ENCODE measurements at regions not wholly inside any gene's neighbourhood (a gene's known extent, or its start where the extent isn't known, plus 50 kb on each side); places are given as distances from the start of the nearest gene placed in this dataset.
"Not testable (repeated sequence)": the region's sequence is repeated elsewhere in the genome, so short reads cannot be mapped to it uniquely, and the experiment has no call there.

DNA sequence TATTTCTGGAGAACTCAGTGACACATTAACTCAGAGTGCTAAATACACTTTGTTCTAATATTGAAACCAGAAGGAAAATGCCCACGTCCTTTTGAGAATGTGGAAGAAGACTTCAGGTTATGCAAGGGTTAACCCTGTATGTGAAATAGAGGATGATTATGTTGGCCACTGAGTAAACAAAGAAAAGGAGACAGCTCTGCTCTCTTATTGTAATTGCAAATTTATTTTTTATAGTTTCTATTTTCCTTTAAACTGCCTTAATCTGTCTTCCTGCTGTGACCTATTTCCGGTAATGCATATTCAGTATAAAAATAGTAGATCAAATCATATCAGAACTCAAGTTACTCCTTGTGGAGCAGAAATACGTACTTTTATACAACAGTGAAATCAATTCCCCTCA lies 1239.2 kb downstream of the ROBO2 start:
- peaks cover 14 to 18% of the 10 kb centered on the region in 2 donors for H3K9me3 Mint-ChIP-seq
- ATAC-seq, result no peak
- no peaks in the 10 kb centered on the region for H3K27me3 Mint-ChIP-seq
- DNase-seq, result no peak
- no peak overlapping the region for H3K27ac Mint-ChIP-seq
- no peaks in the 10 kb centered on the region for H3K4me1 Mint-ChIP-seq
- no peak overlapping the region for H3K4me3 Mint-ChIP-seq

DNA sequence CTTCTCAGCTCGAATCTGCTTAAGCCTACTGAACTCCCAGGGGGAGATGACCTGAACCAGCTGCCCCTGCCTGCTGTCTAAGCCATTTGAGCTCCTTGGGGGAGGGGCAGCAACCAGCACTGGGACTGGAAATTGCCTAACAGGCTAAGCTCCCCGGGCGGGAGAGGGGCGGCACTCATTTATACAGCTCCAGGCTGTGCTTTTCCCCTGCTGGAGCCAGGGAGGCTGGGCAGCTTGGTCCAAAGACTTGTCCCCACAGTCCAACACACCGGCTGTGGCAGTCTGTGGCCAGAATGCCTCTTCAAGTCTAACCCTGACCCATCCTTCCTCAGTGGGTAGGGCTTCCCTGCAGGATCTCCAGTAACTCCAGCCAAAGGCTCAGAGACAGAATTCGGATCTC lies 1241.5 kb downstream of the ROBO2 start:
- H3K27me3 Mint-ChIP-seq, result no peaks in the 10 kb centered on the region
- H3K4me3 Mint-ChIP-seq, result no peak overlapping the region
- H3K9me3 Mint-ChIP-seq, result peaks cover 18 to 19% of the 10 kb centered on the region in 2 donors
- no peak for ATAC-seq
- DNase-seq, result no peak
- no peaks in the 10 kb centered on the region for H3K4me1 Mint-ChIP-seq
- no peak overlapping the region for H3K27ac Mint-ChIP-seq

DNA sequence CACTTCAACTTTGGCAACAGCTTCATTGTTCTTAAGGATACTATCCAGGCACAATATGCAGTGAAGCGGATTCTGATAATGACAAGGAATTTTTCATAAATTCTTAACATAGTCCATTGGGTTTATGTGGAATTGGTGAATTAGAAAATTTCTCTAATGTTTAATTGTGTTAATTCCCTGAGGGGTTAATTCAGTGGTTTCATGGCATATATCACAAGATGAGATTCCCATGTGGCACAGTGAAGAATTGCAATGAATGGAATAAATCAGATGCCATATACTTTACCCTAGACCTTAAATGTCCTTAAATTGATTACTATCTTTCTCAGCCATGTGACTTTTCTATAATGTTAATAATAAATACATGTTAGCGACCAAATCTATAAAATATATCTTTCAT lies 1244.1 kb downstream of the ROBO2 start:
- H3K4me3 Mint-ChIP-seq, result no peak overlapping the region
- no peak overlapping the region for H3K27ac Mint-ChIP-seq
- DNase-seq (no peak), ATAC-seq (no peak)
- peaks cover 9 to 19% of the 10 kb centered on the region in 2 donors for H3K9me3 Mint-ChIP-seq
- no peaks in the 10 kb centered on the region for H3K4me1 Mint-ChIP-seq
- H3K27me3 Mint-ChIP-seq, result no peaks in the 10 kb centered on the region

DNA sequence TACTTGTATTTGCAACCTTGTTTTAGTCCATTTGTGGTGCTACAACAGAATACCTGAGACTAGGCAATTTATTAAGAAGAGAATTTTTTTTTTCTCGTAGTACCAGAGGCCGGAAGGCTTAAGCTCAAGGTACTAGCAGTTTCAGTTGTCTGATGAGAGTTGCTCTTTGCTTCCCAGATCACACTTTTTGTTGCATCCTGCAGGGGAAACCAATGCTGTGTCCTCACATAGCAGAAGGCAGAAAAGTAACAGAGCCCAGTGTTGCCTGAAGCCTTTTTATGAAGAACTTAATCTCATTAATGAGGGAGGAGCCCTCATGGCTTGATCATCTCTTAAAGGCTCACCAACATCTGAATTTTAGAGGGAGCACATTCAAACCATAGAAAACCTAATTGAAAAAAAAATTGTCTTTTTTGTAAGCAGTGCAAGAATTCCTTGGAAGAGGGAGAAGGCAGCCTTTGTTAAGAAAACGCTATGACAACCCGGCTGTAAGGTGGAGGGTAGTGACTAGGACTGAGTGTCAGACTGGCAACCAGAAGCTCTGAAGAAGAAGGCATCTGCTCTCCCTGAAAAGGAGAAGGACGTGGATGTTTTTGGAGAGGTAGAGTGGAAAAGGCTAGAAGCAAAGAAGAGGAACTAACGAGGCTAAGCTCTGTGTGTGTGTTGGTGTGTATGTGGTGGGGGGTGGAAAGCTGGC lies 1245.3 kb downstream of the ROBO2 start:
- DNase-seq (no peak), ATAC-seq (no peak)
- H3K27me3 Mint-ChIP-seq, result no peaks in the 10 kb centered on the region
- peaks cover 8 to 19% of the 10 kb centered on the region in 2 donors for H3K9me3 Mint-ChIP-seq
- H3K4me3 Mint-ChIP-seq, result no peak overlapping the region
- no peaks in the 10 kb centered on the region for H3K4me1 Mint-ChIP-seq
- H3K27ac Mint-ChIP-seq, result no peak overlapping the region

DNA sequence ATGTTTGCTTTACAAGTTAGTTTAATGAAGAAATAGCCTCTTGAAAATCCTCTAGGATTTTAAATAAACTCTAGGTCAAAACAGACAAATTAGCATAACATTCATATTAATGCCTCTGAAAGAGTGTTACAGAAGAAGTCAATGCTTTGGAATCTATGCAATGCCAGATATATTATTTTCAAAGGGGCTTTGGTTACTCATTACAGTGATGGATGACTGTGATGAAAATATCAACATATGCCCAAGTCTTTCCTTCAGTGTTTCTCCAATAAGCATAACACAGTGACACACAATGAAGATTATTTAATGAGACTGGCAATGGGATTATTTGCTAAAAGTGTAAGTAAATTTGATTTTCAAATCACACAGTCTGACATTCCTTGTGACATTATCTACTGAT lies 1247.2 kb downstream of the ROBO2 start:
- no peak overlapping the region for H3K27ac Mint-ChIP-seq

DNA sequence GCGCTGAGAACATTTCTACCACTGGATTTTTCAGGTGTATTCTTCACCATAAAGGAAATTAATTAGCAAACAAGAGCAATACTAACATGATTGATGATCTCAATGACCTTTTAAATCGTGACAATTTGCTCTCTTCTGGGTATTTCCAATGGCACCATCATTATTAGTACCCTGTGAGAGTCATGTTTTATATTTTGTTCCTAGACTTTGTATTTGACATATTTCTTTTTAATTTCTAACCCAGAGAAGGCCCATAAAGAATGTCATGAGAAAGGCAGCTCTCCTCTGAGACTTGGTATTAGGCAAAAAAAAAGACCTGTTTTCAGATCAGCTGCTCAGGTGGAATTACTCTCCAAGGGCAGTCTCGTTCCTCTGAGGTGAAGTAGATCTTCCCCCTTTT lies 1253.4 kb downstream of the ROBO2 start:
- Mint-ChIP-seq H3K4me3 (no peak overlapping the region), H3K9me3 (peaks cover 10 to 12% of the 10 kb centered on the region in 2 donors), H3K4me1 (no peaks in the 10 kb centered on the region), H3K27me3 (no peaks in the 10 kb centered on the region), H3K27ac (no peak overlapping the region)
- no peak for DNase-seq
- no peak for ATAC-seq

More for the DNA sequence above, 1247.2 kb downstream of the ROBO2 start:
- H3K4me1 Mint-ChIP-seq, result no peaks in the 10 kb centered on the region
- DNase-seq (no peak), ATAC-seq (no peak)
- H3K4me3 Mint-ChIP-seq, result no peak overlapping the region
- H3K27me3 Mint-ChIP-seq, result no peaks in the 10 kb centered on the region
- peaks cover 8 to 17% of the 10 kb centered on the region in 2 donors for H3K9me3 Mint-ChIP-seq

DNA sequence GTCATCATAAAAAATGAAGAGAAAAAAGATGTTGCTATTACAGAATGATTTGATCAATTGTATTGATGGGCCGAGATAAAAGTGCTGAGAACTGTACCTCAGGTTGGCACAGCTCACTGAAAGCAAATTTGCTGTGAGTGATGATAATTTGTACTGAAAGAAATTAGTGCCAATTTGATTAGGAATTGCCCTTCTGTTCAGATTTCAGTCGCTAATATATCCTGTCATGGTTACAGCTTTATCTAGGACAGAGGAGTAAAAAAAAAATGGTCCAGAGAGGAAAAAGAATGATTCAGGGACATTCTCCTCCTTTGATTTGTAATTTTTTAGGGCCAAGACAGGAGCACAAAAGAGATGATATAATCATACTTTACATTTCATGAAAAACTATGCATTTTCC lies 1264.2 kb downstream of the ROBO2 start:
- no peak overlapping the region for H3K4me3 Mint-ChIP-seq
- no peak for ATAC-seq
- peaks cover 0 to 12% of the 10 kb centered on the region in 2 donors for H3K9me3 Mint-ChIP-seq

DNA sequence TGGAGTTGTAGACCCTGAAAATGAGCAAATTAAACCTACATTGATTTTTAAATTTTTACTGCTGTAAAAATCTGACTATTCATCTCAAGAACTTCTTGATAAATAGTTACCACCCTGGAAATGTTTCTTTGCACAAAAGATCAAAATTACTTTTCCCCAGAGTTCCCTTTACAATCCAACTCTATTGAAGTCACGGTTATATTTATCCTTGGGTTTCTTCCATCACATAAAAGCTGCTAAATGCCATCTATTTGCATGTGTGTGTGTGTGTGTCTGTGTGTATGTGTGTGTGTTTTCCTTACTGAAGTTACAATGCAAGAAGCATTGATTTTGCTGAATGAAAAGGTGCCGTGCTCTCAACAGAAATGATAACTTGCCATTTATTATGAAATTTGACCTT lies 1273.0 kb downstream of the ROBO2 start:
- H3K4me3 Mint-ChIP-seq, result no peak overlapping the region
- ATAC-seq (no peak), DNase-seq (no peak)
- no peaks in the 10 kb centered on the region for H3K4me1 Mint-ChIP-seq
- H3K9me3 Mint-ChIP-seq, result peaks cover 15% of the 10 kb centered on the region in 2 donors
- H3K27ac Mint-ChIP-seq, result no peak overlapping the region
- H3K27me3 Mint-ChIP-seq, result no peaks in the 10 kb centered on the region

More for the DNA sequence above, 1264.2 kb downstream of the ROBO2 start:
- H3K27me3 Mint-ChIP-seq, result no peaks in the 10 kb centered on the region
- no peaks in the 10 kb centered on the region for H3K4me1 Mint-ChIP-seq
- no peak for DNase-seq
- H3K27ac Mint-ChIP-seq, result no peak overlapping the region

DNA sequence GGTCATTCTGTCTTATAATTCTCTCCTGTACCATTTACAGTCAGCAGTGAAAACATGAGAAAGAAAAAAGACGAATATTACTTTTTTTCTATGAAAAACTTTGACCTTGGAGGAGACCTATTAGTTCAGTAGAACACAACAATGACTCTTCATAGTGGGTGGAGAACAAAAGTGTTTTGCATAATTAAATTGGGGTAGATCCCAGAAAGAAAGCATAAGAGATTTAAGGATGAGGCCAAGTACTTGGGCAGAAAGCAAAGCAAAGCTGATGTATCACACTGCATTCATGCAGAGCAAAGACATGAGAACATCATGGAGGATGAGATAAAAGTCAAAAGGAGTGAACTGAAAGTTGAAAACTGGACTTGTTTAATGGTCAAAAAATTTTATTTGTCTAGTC lies 1273.4 kb downstream of the ROBO2 start:
- DNase-seq (no peak), ATAC-seq (no peak)
- no peak overlapping the region for H3K4me3 Mint-ChIP-seq
- H3K4me1 Mint-ChIP-seq, result no peaks in the 10 kb centered on the region
- H3K27ac Mint-ChIP-seq, result no peak overlapping the region
- H3K9me3 Mint-ChIP-seq, result peaks cover 15% of the 10 kb centered on the region in 2 donors
- H3K27me3 Mint-ChIP-seq, result no peaks in the 10 kb centered on the region

DNA sequence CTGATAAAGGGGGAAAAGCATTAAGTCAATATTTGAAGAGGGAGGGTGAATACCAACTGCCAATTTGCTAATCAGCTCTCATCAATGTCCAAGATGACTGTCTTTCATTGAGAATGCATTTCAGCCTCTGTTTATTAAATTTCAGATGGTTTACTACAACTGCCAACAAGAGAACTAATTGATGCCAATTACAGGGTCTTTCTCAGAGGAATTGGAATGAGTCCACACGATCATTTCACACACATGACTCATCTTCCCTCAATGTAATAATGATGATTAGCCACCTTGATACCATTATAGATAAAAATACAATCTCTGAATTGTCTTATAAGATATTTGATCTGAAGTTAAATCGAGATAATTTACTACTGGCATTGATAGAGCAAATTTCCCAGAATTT lies 1274.4 kb downstream of the ROBO2 start:
- Mint-ChIP-seq H3K4me1 (no peaks in the 10 kb centered on the region), H3K27me3 (no peaks in the 10 kb centered on the region), H3K9me3 (peaks cover 15 to 18% of the 10 kb centered on the region in 2 donors), H3K4me3 (no peak overlapping the region), H3K27ac (no peak overlapping the region)
- no peak for DNase-seq
- no peak for ATAC-seq

DNA sequence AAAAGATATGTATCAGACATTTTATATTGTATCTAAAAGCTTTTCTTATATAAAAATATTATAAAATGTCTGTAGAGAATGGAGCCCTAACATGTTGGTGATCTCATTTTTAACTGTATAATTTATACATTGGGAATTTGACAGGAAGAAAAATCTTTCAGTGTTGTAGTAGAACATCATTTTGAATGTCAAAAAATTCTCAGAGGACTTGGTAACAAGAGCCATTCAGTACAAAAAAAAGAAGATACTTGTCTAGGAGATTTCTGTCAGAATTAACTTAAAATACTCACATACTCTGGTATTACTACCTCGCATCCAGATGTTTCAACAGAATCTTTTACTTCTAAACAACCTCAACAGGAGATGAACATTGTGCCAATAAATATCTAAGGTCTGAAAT lies 1277.9 kb downstream of the ROBO2 start:
- peaks cover 4 to 5% of the 10 kb centered on the region in 2 donors for H3K9me3 Mint-ChIP-seq

DNA sequence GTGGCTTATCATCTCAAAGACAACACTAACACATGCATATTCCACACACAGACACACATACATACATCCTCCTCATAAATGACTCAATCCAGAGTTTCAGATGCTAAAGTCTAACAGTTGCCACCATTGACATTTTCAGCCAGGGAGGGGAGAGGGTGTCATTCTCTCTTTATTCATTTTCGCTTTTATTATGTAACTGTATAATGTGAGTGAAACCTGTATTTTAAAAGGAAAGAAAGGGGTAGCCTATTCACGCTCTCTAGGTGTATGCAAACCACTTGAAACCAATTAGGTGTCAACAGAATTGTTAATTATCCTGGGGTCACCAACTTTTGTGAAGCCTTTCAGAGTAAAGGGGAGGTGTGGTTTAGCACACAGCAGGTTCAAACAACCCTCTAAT lies 1282.9 kb downstream of the ROBO2 start:
- peaks cover 13 to 26% of the 10 kb centered on the region in 2 donors for H3K9me3 Mint-ChIP-seq
- H3K27ac Mint-ChIP-seq, result no peak overlapping the region
- no peak for ATAC-seq
- H3K27me3 Mint-ChIP-seq, result no peaks in the 10 kb centered on the region
- H3K4me1 Mint-ChIP-seq, result no peaks in the 10 kb centered on the region
- DNase-seq, result no peak
- H3K4me3 Mint-ChIP-seq, result no peak overlapping the region

More for the DNA sequence above, 1277.9 kb downstream of the ROBO2 start:
- H3K27ac Mint-ChIP-seq, result no peak overlapping the region
- H3K27me3 Mint-ChIP-seq, result no peaks in the 10 kb centered on the region
- DNase-seq (no peak), ATAC-seq (no peak)
- no peaks in the 10 kb centered on the region for H3K4me1 Mint-ChIP-seq
- no peak overlapping the region for H3K4me3 Mint-ChIP-seq

DNA sequence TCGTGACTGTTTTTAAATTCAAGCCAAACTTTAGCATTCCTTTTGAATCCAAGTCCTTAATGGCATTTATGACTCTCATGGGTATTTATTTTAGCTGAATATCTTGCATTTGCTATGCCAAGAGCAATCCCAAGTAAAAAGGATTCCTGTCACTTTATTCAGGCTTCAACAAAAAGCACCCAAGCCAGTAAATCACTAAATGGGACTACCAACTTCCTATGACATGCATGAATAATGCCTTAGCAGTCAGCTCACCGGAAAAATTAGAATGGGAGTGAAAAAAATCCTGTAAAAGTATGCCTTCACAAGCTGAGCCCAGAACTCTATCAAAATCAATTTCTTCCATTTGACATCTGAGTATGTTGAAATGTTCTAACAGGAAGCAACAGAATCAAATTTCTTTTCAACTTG lies 1297.9 kb downstream of the ROBO2 start:
- no peaks in the 10 kb centered on the region for H3K4me1 Mint-ChIP-seq
- ATAC-seq (no peak), DNase-seq (no peak)
- H3K27me3 Mint-ChIP-seq, result no peaks in the 10 kb centered on the region
- peaks cover 8% of the 10 kb centered on the region in 2 donors for H3K9me3 Mint-ChIP-seq
- H3K27ac Mint-ChIP-seq, result no peak overlapping the region
- H3K4me3 Mint-ChIP-seq, result no peak overlapping the region

DNA sequence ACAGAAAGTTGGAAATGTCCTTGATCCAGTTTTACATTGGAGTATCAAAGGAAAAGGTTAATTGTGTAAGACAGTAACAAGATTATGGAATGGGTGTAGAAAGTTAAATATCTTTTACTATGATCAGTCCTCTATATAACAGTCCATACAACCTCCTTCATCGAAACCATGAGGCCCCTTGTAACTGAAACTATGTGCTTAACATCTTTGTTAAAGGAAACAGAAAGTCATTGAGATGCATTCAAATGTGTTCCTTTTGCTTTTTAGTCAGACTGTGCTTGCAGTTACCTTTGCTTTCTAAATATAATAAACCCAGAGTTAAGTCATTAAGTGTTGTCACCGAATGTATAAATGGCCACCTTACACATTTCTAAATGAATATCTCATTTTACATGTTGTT lies 1298.5 kb downstream of the ROBO2 start:
- no peaks in the 10 kb centered on the region for H3K27me3 Mint-ChIP-seq
- DNase-seq (no peak), ATAC-seq (no peak)
- no peak overlapping the region for H3K4me3 Mint-ChIP-seq
- no peaks in the 10 kb centered on the region for H3K4me1 Mint-ChIP-seq
- H3K9me3 Mint-ChIP-seq, result peaks cover 8% of the 10 kb centered on the region in 2 donors
- H3K27ac Mint-ChIP-seq, result no peak overlapping the region

DNA sequence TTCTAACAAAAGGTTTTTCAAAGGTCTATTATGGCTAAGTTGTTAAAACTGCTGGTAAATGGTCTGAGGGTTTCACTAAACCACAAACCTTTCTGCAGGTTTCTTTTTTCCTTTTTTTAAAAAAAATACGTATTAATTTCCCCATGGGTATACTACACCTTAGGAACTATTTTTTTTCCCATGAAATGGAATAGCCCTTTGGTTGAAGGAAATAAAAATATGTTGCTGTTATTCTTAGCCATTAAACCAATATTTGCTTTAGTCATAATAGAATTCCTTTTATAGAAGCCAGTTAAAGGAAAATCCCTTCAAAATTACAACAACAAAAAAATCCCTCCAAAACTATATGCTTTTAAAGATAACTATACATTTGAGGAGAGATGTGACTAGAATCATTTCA lies 1303.3 kb downstream of the ROBO2 start:
- peaks cover 0 to 5% of the 10 kb centered on the region in 2 donors for H3K9me3 Mint-ChIP-seq
- ATAC-seq (no peak), DNase-seq (no peak)
- no peaks in the 10 kb centered on the region for H3K4me1 Mint-ChIP-seq
- no peaks in the 10 kb centered on the region for H3K27me3 Mint-ChIP-seq
- no peak overlapping the region for H3K27ac Mint-ChIP-seq
- no peak overlapping the region for H3K4me3 Mint-ChIP-seq

DNA sequence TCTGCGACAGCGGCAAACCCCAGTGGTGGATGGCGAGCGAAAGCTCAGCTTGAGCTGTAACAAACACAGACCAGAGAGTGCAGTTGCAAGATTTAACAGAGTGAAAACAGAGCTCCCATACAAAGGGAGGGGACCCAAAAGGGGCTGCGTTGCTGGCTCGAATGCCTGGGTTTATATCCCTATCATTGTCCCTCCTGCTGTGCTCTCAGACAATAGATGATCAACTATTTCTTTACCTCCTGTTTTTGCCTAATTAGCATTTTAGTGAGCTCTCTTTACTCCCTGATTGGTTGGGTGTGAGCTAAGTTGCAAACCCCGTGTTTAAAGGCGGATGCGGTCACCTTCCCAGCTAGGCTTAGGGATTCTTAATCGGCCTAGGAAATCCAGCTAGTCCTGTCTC lies 1304.4 kb downstream of the ROBO2 start:
- not testable (repeated sequence) for DNase-seq, ATAC-seq, H3K27ac Mint-ChIP-seq, H3K4me1 Mint-ChIP-seq, H3K4me3 Mint-ChIP-seq, H3K9me3 Mint-ChIP-seq, H3K27me3 Mint-ChIP-seq

DNA sequence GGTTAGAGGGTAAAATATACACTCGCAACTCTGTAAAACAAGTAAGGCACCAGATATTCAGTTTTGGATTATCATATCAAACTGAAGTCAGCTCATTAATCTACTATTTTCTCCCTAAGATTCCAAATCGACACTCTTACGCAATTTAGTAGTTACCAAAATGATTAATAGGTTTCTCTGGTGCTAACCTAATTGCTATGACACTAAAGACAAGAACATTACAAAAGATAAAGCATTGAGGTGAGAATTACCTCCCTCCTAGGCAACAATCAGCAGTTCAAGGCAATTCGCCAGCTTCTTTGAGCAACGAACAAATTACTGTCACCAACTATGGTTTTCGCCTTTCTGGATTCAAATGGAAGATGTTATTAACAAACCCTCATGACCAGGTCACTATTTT lies 1305.0 kb downstream of the ROBO2 start:
- no peak for DNase-seq
- H3K4me3 Mint-ChIP-seq, result no peak overlapping the region
- ATAC-seq, result no peak
- H3K4me1 Mint-ChIP-seq, result no peaks in the 10 kb centered on the region
- peaks cover 0 to 5% of the 10 kb centered on the region in 2 donors for H3K9me3 Mint-ChIP-seq
- no peak overlapping the region for H3K27ac Mint-ChIP-seq
- H3K27me3 Mint-ChIP-seq, result no peaks in the 10 kb centered on the region
